HG03139 (cell line): ENCODE measurements at regions not wholly inside any gene's neighbourhood (a gene's known extent, or its start where the extent isn't known, plus 50 kb on each side); places are given as distances from the start of the nearest gene placed in this dataset.

Experiments
- ATAC-seq: cut with Tn5 transposase; IDR thresholded peaks from one replicate; pipeline ENCODE4 v1.9.1; 2021; ENCODE audit not compliant: unreplicated experiment

GRCh38 chr22:27477171-27477570, 324.4 kb downstream of the MN1 start:
- no peak for ATAC-seq

GRCh38 chr22:27480487-27480886, 321.1 kb downstream of the MN1 start:
- no peak for ATAC-seq

- no peak for ATAC-seq
Observed at GRCh38 chr22:27482402-27482801, 319.2 kb downstream of the MN1 start.

GRCh38 chr22:27483095-27483785, 318.3 kb downstream of the MN1 start:
- no peak for ATAC-seq

GRCh38 chr22:27485842-27486241, 315.7 kb downstream of the MN1 start:
- ATAC-seq: no peak

- no peak for ATAC-seq
Observed at GRCh38 chr22:27487600-27488452, 313.7 kb downstream of the MN1 start.

- ATAC-seq: no peak
Observed at GRCh38 chr22:27488456-27489177, 312.9 kb downstream of the MN1 start.

- ATAC-seq: no peak
Observed at GRCh38 chr22:27489178-27489675, 312.3 kb downstream of the MN1 start.

GRCh38 chr22:27490080-27490479, 311.5 kb downstream of the MN1 start:
- no peak for ATAC-seq

GRCh38 chr22:27491888-27492287, 309.7 kb downstream of the MN1 start:
- no peak for ATAC-seq

- ATAC-seq: no peak
Observed at GRCh38 chr22:27492566-27493201, 308.9 kb downstream of the MN1 start.

GRCh38 chr22:27493796-27494195, 307.8 kb downstream of the MN1 start:
- ATAC-seq: no peak

GRCh38 chr22:27494785-27495184, 306.8 kb downstream of the MN1 start:
- no peak for ATAC-seq

GRCh38 chr22:27495325-27495724, 306.2 kb downstream of the MN1 start:
- no peak for ATAC-seq

- no peak for ATAC-seq
Observed at GRCh38 chr22:27499121-27499520, 302.4 kb downstream of the MN1 start.

- ATAC-seq: no peak
Observed at GRCh38 chr22:27501191-27501936, 300.2 kb downstream of the MN1 start.

GRCh38 chr22:27502327-27502726, 299.2 kb downstream of the MN1 start:
- ATAC-seq: no peak

- ATAC-seq: no peak
Observed at GRCh38 chr22:27504360-27505253, 296.9 kb downstream of the MN1 start.

GRCh38 chr22:27507111-27507611, 294.4 kb downstream of the MN1 start:
- ATAC-seq: no peak
